ENCODE measurements at regions not wholly inside any gene's neighbourhood (a gene's known extent, or its start where the extent isn't known, plus 50 kb on each side); places are given as distances from the start of the nearest gene placed in this dataset.

- no peak for ATAC-seq
- TF ChIP-seq, protein P1, sequence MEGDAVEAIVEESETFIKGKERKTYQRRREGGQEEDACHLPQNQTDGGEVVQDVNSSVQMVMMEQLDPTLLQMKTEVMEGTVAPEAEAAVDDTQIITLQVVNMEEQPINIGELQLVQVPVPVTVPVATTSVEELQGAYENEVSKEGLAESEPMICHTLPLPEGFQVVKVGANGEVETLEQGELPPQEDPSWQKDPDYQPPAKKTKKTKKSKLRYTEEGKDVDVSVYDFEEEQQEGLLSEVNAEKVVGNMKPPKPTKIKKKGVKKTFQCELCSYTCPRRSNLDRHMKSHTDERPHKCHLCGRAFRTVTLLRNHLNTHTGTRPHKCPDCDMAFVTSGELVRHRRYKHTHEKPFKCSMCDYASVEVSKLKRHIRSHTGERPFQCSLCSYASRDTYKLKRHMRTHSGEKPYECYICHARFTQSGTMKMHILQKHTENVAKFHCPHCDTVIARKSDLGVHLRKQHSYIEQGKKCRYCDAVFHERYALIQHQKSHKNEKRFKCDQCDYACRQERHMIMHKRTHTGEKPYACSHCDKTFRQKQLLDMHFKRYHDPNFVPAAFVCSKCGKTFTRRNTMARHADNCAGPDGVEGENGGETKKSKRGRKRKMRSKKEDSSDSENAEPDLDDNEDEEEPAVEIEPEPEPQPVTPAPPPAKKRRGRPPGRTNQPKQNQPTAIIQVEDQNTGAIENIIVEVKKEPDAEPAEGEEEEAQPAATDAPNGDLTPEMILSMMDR (IDR thresholded peaks at IDR 0.05): no peak
- WGBS, 2 donors: 69 to 75% methylated on average over 4 of the region's 4 CpGs
- Histone ChIP-seq H3K9me3 (peaks cover 0 to 60% (median 0%) of the 10 kb centered on the region in 11 donors), H3K27me3 (no peaks in the 10 kb centered on the region), H3K36me3 (no peaks in the 10 kb centered on the region), H3K4me1 (no peaks in the 10 kb centered on the region), H3K4me3 (no peak overlapping the region), H3K27ac (no peak overlapping the region)
- DNase-seq: no peak
- intact Hi-C loops (cut with DNase I): no loop called here
Observed at GRCh38 chr6:60695232-60695631, 1590.8 kb downstream of the KHDRBS2 start.

DNA sequence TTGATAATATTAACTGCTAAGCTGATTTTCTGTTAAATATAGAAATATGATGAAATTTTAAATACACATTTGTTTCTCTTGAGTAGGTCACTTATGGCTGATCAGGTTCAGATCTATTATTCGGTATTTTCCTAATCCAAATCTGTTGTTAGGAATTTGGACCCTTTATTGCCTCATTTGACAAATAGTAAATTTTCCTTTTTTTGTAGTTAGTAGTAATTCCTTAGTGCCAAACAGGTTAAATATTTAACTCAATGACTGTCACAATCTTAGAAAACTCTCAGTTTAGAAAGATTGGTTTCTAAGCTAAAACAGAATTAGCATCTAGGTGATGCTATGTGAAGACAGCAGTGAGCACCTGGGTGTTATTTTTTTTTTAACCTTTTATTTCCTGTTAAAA is 1598.9 kb downstream of the KHDRBS2 start:
- peaks cover 0 to 34% (median 0%) of the 10 kb centered on the region in 11 donors for H3K9me3 ChIP-seq
- intact Hi-C loops (cut with DNase I): no loop called here
- H3K36me3 ChIP-seq: no peaks in the 10 kb centered on the region
- TF ChIP-seq, protein P1 (IDR thresholded peaks at IDR 0.05): no peak
- 66 to 68% methylated on average over 1 of the region's 1 CpG for WGBS, 2 donors
- H3K27me3 ChIP-seq: no peaks in the 10 kb centered on the region
- H3K4me1 ChIP-seq: no peaks in the 10 kb centered on the region
- DNase-seq: no peak
- H3K27ac ChIP-seq: no peak overlapping the region
- ATAC-seq: no peak
- no peak overlapping the region for H3K4me3 ChIP-seq

DNA sequence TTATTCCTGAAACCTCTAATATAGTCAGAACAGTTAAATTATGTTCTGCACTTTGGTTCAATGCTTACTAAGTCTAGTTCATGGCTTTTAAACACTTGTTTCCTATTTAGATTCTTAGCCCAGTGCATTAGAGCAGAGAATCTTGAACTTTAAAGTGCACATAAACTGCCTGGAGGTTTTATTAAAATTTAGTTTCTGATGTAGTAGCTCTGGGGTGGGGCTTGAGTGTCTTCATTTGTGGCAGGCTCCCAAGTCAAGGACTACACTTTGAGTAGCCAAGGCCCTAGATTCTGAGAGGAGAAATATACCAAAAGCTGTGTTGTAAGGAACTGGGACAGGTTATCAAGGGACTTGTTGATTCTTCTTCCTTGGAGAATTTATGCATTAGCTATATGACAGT is 1604.2 kb downstream of the KHDRBS2 start:
- intact Hi-C loops (cut with DNase I): loop anchor here in 1 of 10 donors (1.0 kb wide), 1 partner anchor 30 kb away; no protein-coding TSS in a partner anchor
- TF ChIP-seq, protein P1 (IDR thresholded peaks at IDR 0.05): no peak
- Histone ChIP-seq H3K36me3 (no peaks in the 10 kb centered on the region), H3K27ac (no peak overlapping the region), H3K27me3 (no peaks in the 10 kb centered on the region), H3K4me1 (no peaks in the 10 kb centered on the region), H3K9me3 (peaks cover 0 to 55% (median 0%) of the 10 kb centered on the region in 11 donors), H3K4me3 (no peak overlapping the region)
- ATAC-seq (no peak), DNase-seq (no peak)

DNA sequence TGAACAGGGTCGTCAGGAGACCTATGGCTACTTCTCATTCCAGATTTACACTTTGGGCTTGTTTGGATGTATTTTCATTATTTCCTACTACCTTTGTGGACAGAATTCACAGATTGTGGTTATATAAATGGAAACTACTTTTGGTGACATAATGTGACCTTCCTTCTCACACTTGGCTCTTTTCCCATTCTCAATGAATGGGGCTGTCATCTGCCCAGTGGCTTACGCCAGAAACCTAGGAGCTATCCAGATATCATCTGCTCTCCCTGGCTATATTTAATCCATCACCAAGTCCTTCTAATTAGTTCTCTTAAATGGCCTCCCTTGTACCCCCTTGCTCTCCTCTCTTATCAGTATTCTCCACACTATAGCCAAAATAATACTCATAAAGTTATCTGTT is 1606.8 kb downstream of the KHDRBS2 start:
- TF ChIP-seq, protein P1 (IDR thresholded peaks at IDR 0.05): no peak
- Histone ChIP-seq H3K9me3 (peaks cover 0 to 73% (median 6%) of the 10 kb centered on the region in 11 donors), H3K27ac (no peak overlapping the region), H3K4me1 (no peaks in the 10 kb centered on the region), H3K36me3 (no peaks in the 10 kb centered on the region), H3K4me3 (no peak overlapping the region), H3K27me3 (no peaks in the 10 kb centered on the region)
- 36 to 43% methylated on average over 2 of the region's 2 CpGs for WGBS, 2 donors
- intact Hi-C loops (cut with DNase I): no loop called here
- no peak for ATAC-seq
- DNase-seq: no peak

DNA sequence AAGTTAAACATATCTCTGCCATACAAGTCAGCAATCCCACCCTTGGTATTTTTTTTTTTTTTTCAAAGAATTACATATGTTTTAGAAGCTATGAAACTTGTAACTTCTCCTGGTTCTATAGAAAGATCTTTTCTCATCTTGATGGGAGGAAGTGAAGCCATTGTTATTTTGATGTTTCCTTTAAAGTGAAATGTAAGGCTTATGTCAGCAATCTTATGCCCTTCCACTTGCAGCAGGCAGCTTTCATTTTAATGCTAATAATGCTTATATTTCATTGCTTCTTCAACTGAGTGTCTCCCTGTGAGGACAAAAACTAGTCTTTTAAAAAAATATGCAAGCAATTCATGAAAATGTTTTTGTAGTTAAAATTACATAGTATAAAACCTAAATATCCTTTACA is 1614.7 kb downstream of the KHDRBS2 start:
- TF ChIP-seq, protein P1 (IDR thresholded peaks at IDR 0.05): no peak
- Histone ChIP-seq H3K27ac (no peak overlapping the region), H3K9me3 (peaks cover 0 to 63% (median 6%) of the 10 kb centered on the region in 11 donors), H3K4me1 (no peaks in the 10 kb centered on the region), H3K36me3 (no peaks in the 10 kb centered on the region), H3K27me3 (no peaks in the 10 kb centered on the region), H3K4me3 (no peak overlapping the region)
- intact Hi-C loops (cut with DNase I): no loop called here
- ATAC-seq (no peak), DNase-seq (no peak)
